ENCODE measurements at regions not wholly inside any gene's neighbourhood (a gene's known extent, or its start where the extent isn't known, plus 50 kb on each side); places are given as distances from the start of the nearest gene placed in this dataset.

DNA sequence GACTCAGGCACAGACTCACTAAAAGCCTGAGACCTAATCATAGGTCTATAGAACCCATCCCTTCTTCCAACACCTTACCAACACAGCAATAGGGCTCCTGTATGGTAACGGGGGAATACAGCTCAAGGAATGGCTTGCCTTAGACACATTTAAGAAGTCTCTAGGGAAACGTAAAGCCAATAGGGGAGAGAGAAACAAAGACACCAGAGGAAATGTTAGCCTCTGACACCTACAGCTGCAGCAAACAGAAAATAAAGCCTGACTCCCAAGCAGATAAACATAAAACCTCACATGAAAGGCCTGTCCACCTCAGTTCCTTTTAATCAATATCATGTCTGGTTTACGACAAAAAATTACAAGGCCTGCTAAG, 51.1 kb upstream of the NCOA1 start:
- no peaks in the 10 kb centered on the region for H3K36me3 ChIP-seq (ENCODE audit: control insufficient read depth in 3 of 3, insufficient read depth in 2 of 3, low read depth in 1 of 3, low read length in 3 of 3)
- no peak overlapping the region for H3K27ac ChIP-seq (ENCODE audit: low read depth in 1 of 3, low read length in 2 of 3)
- no peaks in the 10 kb centered on the region for H3K4me1 ChIP-seq (ENCODE audit: control insufficient read depth in 3 of 3, insufficient read depth in 2 of 3, low read depth in 1 of 3, low read length in 2 of 3)
- DNase-seq (no peak), FAIRE-seq (no peak)
- no peak overlapping the region for H3K4me3 ChIP-seq (ENCODE audit: low read depth in 1 of 3, low read length in 3 of 3)
- WGBS, 3 donors: 92 to 96% (median 95%) methylated on average over 3 of the region's 3 CpGs
- H3K9me3 ChIP-seq (ENCODE audit: control insufficient read depth in 2 of 2, insufficient read depth in 1 of 2, low read depth in 1 of 2, low read length in 1 of 2): no peaks in the 10 kb centered on the region
- no peaks in the 10 kb centered on the region for H3K27me3 ChIP-seq (ENCODE audit: control insufficient read depth in 3 of 3, insufficient read depth in 3 of 3, low read length in 3 of 3)

DNA sequence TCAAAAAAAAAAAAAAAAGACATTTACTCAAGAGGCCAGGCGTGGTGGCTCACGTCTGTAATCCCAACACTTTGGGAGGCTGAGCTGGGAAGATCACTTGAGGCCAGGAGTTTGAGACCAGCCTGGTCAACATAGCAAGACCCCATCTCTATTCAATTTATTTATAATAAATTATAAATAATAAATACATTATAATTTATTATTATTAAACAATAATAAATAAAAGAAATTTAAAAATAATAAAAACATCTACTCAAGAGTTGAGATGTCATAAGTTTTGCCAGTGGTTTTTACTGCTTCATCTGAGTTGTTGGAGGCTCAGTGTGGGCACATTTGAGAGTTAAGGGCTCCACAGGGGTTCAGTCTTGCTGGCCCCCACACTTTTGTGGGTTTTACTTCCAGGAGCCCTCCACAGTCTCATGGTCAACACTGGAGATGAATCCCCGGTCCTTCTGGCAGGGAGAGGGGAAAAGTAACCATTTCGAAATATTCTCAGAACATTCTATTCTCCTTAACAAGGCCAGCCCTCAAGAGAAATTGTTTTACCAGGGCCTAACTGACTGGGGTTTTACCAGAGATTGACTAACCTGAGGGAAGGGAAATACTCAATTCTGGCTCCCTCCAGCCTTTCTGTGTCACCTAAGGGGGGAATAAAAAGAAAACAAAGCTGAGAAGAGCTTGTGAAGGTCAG, 51.6 kb upstream of the NCOA1 start:
- Histone ChIP-seq H3K4me1 (ENCODE audit: control insufficient read depth in 3 of 3, insufficient read depth in 2 of 3, low read depth in 1 of 3, low read length in 2 of 3) (no peaks in the 10 kb centered on the region), H3K4me3 (ENCODE audit: low read depth in 1 of 3, low read length in 3 of 3) (no peak overlapping the region), H3K27me3 (ENCODE audit: control insufficient read depth in 3 of 3, insufficient read depth in 3 of 3, low read length in 3 of 3) (no peaks in the 10 kb centered on the region), H3K27ac (ENCODE audit: low read depth in 1 of 3, low read length in 2 of 3) (no peak overlapping the region), H3K36me3 (ENCODE audit: control insufficient read depth in 3 of 3, insufficient read depth in 2 of 3, low read depth in 1 of 3, low read length in 3 of 3) (no peaks in the 10 kb centered on the region), H3K9me3 (ENCODE audit: control insufficient read depth in 2 of 2, insufficient read depth in 1 of 2, low read depth in 1 of 2, low read length in 1 of 2) (no peaks in the 10 kb centered on the region)
- no peak for DNase-seq
- no peak for FAIRE-seq
- WGBS, 3 donors: 89 to 95% (median 91%) methylated on average over 4 of the region's 4 CpGs

DNA sequence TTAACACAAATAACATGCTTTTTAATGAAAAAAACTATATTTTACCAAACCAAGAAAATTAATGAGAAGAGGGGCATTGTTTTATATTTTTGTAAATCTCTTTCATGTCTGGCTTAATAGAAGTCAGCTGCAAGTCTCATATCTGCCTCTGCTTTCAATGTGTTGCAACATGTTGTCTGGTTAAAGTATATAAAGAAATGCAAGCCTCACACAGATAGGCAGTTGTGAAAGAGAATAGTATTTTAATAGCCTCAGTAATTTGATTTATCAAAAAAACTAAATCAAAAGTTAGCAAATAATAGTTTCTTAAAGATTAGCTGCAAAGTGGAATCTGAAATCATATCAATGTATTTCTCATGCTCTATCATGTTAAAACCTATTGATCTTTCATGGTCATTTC, 52.9 kb upstream of the NCOA1 start:
- H3K9me3 ChIP-seq (ENCODE audit: control insufficient read depth in 2 of 2, insufficient read depth in 1 of 2, low read depth in 1 of 2, low read length in 1 of 2): no peaks in the 10 kb centered on the region
- FAIRE-seq: no peak
- no peak overlapping the region for H3K27ac ChIP-seq (ENCODE audit: low read depth in 1 of 3, low read length in 2 of 3)
- no peak overlapping the region for H3K4me3 ChIP-seq (ENCODE audit: low read depth in 1 of 3, low read length in 3 of 3)
- H3K27me3 ChIP-seq (ENCODE audit: control insufficient read depth in 3 of 3, insufficient read depth in 3 of 3, low read length in 3 of 3): no peaks in the 10 kb centered on the region
- no peaks in the 10 kb centered on the region for H3K4me1 ChIP-seq (ENCODE audit: control insufficient read depth in 3 of 3, insufficient read depth in 2 of 3, low read depth in 1 of 3, low read length in 2 of 3)
- no peaks in the 10 kb centered on the region for H3K36me3 ChIP-seq (ENCODE audit: control insufficient read depth in 3 of 3, insufficient read depth in 2 of 3, low read depth in 1 of 3, low read length in 3 of 3)
- DNase-seq: peak in 1 of 2 donors; percentile 22

GRCh38 chr2:24435391-24436316, 55.4 kb upstream of the NCOA1 start:
- no peaks in the 10 kb centered on the region for H3K4me1 ChIP-seq (ENCODE audit: control insufficient read depth in 3 of 3, insufficient read depth in 2 of 3, low read depth in 1 of 3, low read length in 2 of 3)
- peak overlapping the region in 2 of 3 donors; percentile 26 to 59 for H3K27ac ChIP-seq (ENCODE audit: low read depth in 1 of 3, low read length in 2 of 3)
- no peaks in the 10 kb centered on the region for H3K27me3 ChIP-seq (ENCODE audit: control insufficient read depth in 3 of 3, insufficient read depth in 3 of 3, low read length in 3 of 3)
- H3K4me3 ChIP-seq (ENCODE audit: low read depth in 1 of 3, low read length in 3 of 3): no peak overlapping the region
- H3K9me3 ChIP-seq (ENCODE audit: control insufficient read depth in 2 of 2, insufficient read depth in 1 of 2, low read depth in 1 of 2, low read length in 1 of 2): no peaks in the 10 kb centered on the region
- peak; percentile 27 to 40 for DNase-seq
- FAIRE-seq: no peak
- no peaks in the 10 kb centered on the region for H3K36me3 ChIP-seq (ENCODE audit: control insufficient read depth in 3 of 3, insufficient read depth in 2 of 3, low read depth in 1 of 3, low read length in 3 of 3)
- WGBS, 3 donors: 54 to 61% (median 55%) methylated on average over 13 of the region's 13 CpGs

GRCh38 chr2:24434541-24434940, 56.5 kb upstream of the NCOA1 start:
- Histone ChIP-seq H3K27me3 (ENCODE audit: control insufficient read depth in 3 of 3, insufficient read depth in 3 of 3, low read length in 3 of 3) (no peaks in the 10 kb centered on the region), H3K27ac (ENCODE audit: low read depth in 1 of 3, low read length in 2 of 3) (no peak overlapping the region), H3K4me3 (ENCODE audit: low read depth in 1 of 3, low read length in 3 of 3) (no peak overlapping the region), H3K4me1 (ENCODE audit: control insufficient read depth in 3 of 3, insufficient read depth in 2 of 3, low read depth in 1 of 3, low read length in 2 of 3) (no peaks in the 10 kb centered on the region), H3K9me3 (ENCODE audit: control insufficient read depth in 2 of 2, insufficient read depth in 1 of 2, low read depth in 1 of 2, low read length in 1 of 2) (no peaks in the 10 kb centered on the region), H3K36me3 (ENCODE audit: control insufficient read depth in 3 of 3, insufficient read depth in 2 of 3, low read depth in 1 of 3, low read length in 3 of 3) (no peaks in the 10 kb centered on the region)
- 93 to 100% (median 100%) methylated on average over 1 of the region's 1 CpG for WGBS, 3 donors
- FAIRE-seq: no peak
- DNase-seq: no peak

DNA sequence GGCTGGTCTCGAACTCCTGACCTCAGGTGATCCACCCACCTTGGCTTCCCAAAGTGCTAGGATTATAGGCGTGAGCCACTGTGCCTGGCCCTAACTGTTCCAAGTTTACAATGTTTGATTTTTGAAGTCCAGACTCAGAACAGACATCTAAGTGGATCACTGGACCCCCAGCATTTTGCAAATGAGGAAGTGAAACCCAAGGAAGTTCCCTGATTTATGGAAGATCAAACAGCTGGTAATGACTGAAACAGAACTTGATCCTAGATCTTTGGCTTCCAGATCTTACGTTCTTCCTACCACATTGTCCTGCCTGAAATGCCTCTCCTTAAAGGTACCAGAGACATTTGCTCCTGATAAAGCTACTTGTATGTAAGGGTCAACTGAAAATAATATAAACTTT, 58.3 kb upstream of the NCOA1 start:
- Histone ChIP-seq H3K27me3 (ENCODE audit: control insufficient read depth in 3 of 3, insufficient read depth in 3 of 3, low read length in 3 of 3) (no peaks in the 10 kb centered on the region), H3K27ac (ENCODE audit: low read depth in 1 of 3, low read length in 2 of 3) (no peak overlapping the region), H3K9me3 (ENCODE audit: control insufficient read depth in 2 of 2, insufficient read depth in 1 of 2, low read depth in 1 of 2, low read length in 1 of 2) (no peaks in the 10 kb centered on the region), H3K4me1 (ENCODE audit: control insufficient read depth in 3 of 3, insufficient read depth in 2 of 3, low read depth in 1 of 3, low read length in 2 of 3) (no peaks in the 10 kb centered on the region), H3K36me3 (ENCODE audit: control insufficient read depth in 3 of 3, insufficient read depth in 2 of 3, low read depth in 1 of 3, low read length in 3 of 3) (no peaks in the 10 kb centered on the region), H3K4me3 (ENCODE audit: low read depth in 1 of 3, low read length in 3 of 3) (no peak overlapping the region)
- 75 to 84% (median 80%) methylated on average over 3 of the region's 3 CpGs for WGBS, 3 donors
- FAIRE-seq: no peak
- DNase-seq: no peak

GRCh38 chr2:24432121-24432520, 58.9 kb upstream of the NCOA1 start:
- Histone ChIP-seq H3K4me3 (ENCODE audit: low read depth in 1 of 3, low read length in 3 of 3) (no peak overlapping the region), H3K27ac (ENCODE audit: low read depth in 1 of 3, low read length in 2 of 3) (no peak overlapping the region), H3K27me3 (ENCODE audit: control insufficient read depth in 3 of 3, insufficient read depth in 3 of 3, low read length in 3 of 3) (no peaks in the 10 kb centered on the region), H3K4me1 (ENCODE audit: control insufficient read depth in 3 of 3, insufficient read depth in 2 of 3, low read depth in 1 of 3, low read length in 2 of 3) (no peaks in the 10 kb centered on the region), H3K9me3 (ENCODE audit: control insufficient read depth in 2 of 2, insufficient read depth in 1 of 2, low read depth in 1 of 2, low read length in 1 of 2) (no peaks in the 10 kb centered on the region), H3K36me3 (ENCODE audit: control insufficient read depth in 3 of 3, insufficient read depth in 2 of 3, low read depth in 1 of 3, low read length in 3 of 3) (no peaks in the 10 kb centered on the region)
- no peak for DNase-seq
- 76 to 86% (median 83%) methylated on average over 1 of the region's 1 CpG for WGBS, 3 donors
- no peak for FAIRE-seq

DNA sequence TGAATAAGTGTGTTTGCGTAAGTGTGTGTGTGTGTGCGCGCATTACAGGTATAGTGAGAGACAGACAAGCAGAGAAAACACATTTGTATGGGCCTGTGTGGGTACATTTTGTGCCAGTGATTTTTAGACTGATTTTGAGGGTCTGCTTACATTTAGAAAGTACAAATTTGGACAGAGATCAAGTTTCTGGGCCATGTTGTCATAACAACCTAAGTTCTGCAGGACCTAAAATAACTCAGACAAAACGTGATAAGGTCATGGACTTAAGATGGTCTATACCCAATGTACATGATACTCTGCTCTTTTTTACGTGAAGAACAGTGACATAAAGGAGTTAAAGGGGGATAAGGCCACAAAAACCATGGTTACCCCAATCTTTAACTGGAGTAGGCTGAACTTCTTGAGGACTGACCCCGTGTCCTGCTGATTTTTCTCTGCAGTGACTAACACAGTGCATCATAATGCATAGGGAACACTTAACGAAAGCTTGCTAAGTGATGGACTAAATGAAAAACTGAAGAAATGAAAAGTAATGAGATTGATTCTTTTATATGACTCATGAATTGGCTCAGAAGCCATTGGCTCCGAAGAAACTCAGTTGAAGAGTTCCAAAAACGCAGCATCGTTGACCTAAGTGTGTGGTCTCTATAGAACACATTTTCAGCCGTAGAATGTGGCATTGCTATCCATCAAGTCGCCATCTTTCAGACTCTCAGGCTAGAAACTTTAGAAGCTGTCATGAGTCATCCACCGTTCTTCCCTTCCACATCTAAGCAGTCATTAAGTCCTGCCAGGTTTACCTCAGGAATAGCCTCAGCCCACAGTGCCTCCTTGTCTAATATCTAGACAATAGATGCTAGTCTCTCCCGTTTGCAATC, 61.6 kb upstream of the NCOA1 start:
- no peaks in the 10 kb centered on the region for H3K9me3 ChIP-seq (ENCODE audit: control insufficient read depth in 2 of 2, insufficient read depth in 1 of 2, low read depth in 1 of 2, low read length in 1 of 2)
- no peaks in the 10 kb centered on the region for H3K36me3 ChIP-seq (ENCODE audit: control insufficient read depth in 3 of 3, insufficient read depth in 2 of 3, low read depth in 1 of 3, low read length in 3 of 3)
- DNase-seq (no peak), FAIRE-seq (no peak)
- WGBS, 3 donors: 71 to 84% (median 80%) methylated on average over 14 of the region's 14 CpGs
- peak overlapping the region in 1 of 3 donors; percentile 15 for H3K27ac ChIP-seq (ENCODE audit: low read depth in 1 of 3, low read length in 2 of 3)
- no peak overlapping the region for H3K4me3 ChIP-seq (ENCODE audit: low read depth in 1 of 3, low read length in 3 of 3)
- no peaks in the 10 kb centered on the region for H3K27me3 ChIP-seq (ENCODE audit: control insufficient read depth in 3 of 3, insufficient read depth in 3 of 3, low read length in 3 of 3)
- H3K4me1 ChIP-seq (ENCODE audit: control insufficient read depth in 3 of 3, insufficient read depth in 2 of 3, low read depth in 1 of 3, low read length in 2 of 3): no peaks in the 10 kb centered on the region

Measured in small intestine (tissue), 7 donors.